ENCODE measurements at regions not wholly inside any gene's neighbourhood (a gene's known extent, or its start where the extent isn't known, plus 50 kb on each side); places are given as distances from the start of the nearest gene placed in this dataset.

DNA sequence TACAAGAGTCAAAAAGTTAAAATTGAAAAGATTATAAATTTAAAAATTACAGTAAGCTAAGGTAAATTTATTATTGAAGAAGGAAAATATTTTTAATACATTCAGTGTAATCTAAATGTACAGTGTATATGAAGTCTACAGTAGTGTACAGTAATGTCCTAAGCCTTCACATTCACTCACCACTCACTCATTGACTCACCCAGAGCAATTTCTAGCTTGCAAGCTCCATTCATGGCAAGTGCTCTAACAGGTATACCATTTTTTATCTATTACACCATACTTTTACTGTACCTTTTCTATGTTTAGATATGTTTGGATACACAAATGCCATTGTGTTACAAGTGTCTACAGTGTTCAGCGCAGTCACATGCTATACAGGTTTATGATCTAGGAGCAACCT is 389.7 kb downstream of the RASEF start:
- Histone ChIP-seq H3K27me3 (no peaks in the 10 kb centered on the region), H3K36me3 (no peaks in the 10 kb centered on the region), H3K4me3 (no peak overlapping the region), H3K27ac (no peak overlapping the region), H3K4me1 (no peaks in the 10 kb centered on the region), H3K9me3 (no peaks in the 10 kb centered on the region)
- no peak for DNase-seq (ENCODE audit: low spot score in 2 of 2)
- WGBS = 97% methylated on average over 1 of the region's 1 CpG
- TF ChIP-seq, protein P1, sequence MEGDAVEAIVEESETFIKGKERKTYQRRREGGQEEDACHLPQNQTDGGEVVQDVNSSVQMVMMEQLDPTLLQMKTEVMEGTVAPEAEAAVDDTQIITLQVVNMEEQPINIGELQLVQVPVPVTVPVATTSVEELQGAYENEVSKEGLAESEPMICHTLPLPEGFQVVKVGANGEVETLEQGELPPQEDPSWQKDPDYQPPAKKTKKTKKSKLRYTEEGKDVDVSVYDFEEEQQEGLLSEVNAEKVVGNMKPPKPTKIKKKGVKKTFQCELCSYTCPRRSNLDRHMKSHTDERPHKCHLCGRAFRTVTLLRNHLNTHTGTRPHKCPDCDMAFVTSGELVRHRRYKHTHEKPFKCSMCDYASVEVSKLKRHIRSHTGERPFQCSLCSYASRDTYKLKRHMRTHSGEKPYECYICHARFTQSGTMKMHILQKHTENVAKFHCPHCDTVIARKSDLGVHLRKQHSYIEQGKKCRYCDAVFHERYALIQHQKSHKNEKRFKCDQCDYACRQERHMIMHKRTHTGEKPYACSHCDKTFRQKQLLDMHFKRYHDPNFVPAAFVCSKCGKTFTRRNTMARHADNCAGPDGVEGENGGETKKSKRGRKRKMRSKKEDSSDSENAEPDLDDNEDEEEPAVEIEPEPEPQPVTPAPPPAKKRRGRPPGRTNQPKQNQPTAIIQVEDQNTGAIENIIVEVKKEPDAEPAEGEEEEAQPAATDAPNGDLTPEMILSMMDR (IDR thresholded peaks at IDR 0.05) = no peak
- TF ChIP-seq POLR2A (IDR thresholded peaks at IDR 0.05) = no peak
- TF ChIP-seq POLR2AphosphoS5 (IDR thresholded peaks at IDR 0.05) = no peak
- no peak for TF ChIP-seq EP300 (IDR thresholded peaks at IDR 0.05)

DNA sequence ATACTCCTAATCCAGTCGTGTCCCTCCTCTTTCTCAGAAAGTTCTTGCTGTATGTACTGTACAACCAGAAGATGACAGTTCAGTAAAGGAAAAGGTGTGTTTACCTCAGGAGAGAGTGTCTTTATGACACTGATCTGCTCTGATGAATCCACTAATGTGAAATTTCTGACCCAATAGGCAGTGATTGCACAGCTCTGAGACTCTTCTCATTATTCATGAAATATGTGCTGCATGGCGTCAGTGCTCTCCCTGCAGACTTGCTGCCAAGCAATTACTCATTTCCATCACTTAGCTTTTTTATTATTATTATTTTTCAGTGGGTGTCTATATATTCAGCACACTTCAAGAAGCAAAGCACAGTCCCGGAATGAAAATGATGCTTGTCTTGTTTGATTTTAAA is 389.0 kb downstream of the RASEF start:
- 40% methylated on average over 3 of the region's 3 CpGs for WGBS
- Histone ChIP-seq H3K4me1 (no peaks in the 10 kb centered on the region), H3K36me3 (no peaks in the 10 kb centered on the region), H3K27ac (no peak overlapping the region), H3K4me3 (no peak overlapping the region), H3K27me3 (no peaks in the 10 kb centered on the region), H3K9me3 (no peaks in the 10 kb centered on the region)
- TF ChIP-seq, protein P1 (IDR thresholded peaks at IDR 0.05) = no peak
- TF ChIP-seq POLR2A (IDR thresholded peaks at IDR 0.05) (no peak), POLR2AphosphoS5 (IDR thresholded peaks at IDR 0.05) (no peak), EP300 (IDR thresholded peaks at IDR 0.05) (no peak)
- no peak for DNase-seq (ENCODE audit: low spot score in 2 of 2)

DNA sequence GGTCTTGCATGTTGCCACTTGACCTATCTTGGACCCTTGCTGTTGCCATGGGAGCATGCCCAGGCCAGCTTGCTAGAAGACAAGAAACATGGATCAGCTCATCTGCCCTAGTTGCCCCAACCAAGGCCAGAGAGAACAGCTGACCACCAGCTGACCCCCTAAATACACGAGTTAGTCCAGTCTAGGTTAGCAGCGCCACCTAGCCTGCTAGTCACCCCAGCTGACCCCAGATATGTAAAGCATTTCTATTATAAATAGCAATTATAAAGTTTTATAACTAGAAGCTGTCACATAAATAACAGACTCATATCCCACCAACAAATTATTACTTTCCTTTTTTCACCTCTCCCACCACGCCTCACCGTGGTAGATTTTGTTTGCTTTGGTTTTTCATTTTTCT is 387.8 kb downstream of the RASEF start:
- no peak for DNase-seq (ENCODE audit: low spot score in 2 of 2)
- TF ChIP-seq POLR2A (IDR thresholded peaks at IDR 0.05) = no peak
- TF ChIP-seq EP300 (IDR thresholded peaks at IDR 0.05) = no peak
- no peak for TF ChIP-seq POLR2AphosphoS5 (IDR thresholded peaks at IDR 0.05)
- TF ChIP-seq, protein P1 (IDR thresholded peaks at IDR 0.05) = no peak
- 90% methylated on average over 4 of the region's 4 CpGs for WGBS
- no peak overlapping the region for H3K4me3 ChIP-seq
- H3K4me1 ChIP-seq = no peaks in the 10 kb centered on the region
- no peaks in the 10 kb centered on the region for H3K9me3 ChIP-seq
- H3K27me3 ChIP-seq = no peaks in the 10 kb centered on the region
- H3K36me3 ChIP-seq = no peaks in the 10 kb centered on the region
- no peak overlapping the region for H3K27ac ChIP-seq

DNA sequence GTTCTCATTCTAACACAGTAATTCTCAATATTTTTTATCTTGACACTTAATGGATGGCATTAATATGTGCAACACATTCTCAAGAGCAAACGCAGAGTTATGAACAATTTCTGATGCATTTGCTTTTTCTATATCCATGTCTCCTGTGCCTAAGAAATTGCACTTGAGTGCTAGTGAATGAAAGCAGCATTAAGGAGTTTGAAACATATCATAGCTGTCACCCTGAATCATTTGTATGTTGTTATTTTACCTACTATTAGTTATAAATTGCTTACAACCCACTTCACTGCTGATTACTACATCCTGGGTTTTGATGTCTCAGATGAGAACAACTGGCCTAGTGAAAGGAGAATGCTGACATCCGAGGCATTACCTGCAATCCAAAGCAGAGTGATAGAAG is 387.3 kb downstream of the RASEF start:
- no peaks in the 10 kb centered on the region for H3K27me3 ChIP-seq
- TF ChIP-seq EP300 (IDR thresholded peaks at IDR 0.05) (no peak), POLR2AphosphoS5 (IDR thresholded peaks at IDR 0.05) (no peak), POLR2A (IDR thresholded peaks at IDR 0.05) (no peak)
- TF ChIP-seq, protein P1 (IDR thresholded peaks at IDR 0.05) = no peak

GRCh38 chr9:82677086-82677485 is 385.9 kb downstream of the RASEF start:
- 80% methylated on average over 1 of the region's 1 CpG for WGBS
- no peak overlapping the region for H3K27ac ChIP-seq
- no peak for DNase-seq (ENCODE audit: low spot score in 2 of 2)
- H3K4me3 ChIP-seq = no peak overlapping the region
- TF ChIP-seq POLR2AphosphoS5 (IDR thresholded peaks at IDR 0.05) = no peak
- TF ChIP-seq POLR2A (IDR thresholded peaks at IDR 0.05) = no peak
- TF ChIP-seq EP300 (IDR thresholded peaks at IDR 0.05) = no peak
- TF ChIP-seq, protein P1 (IDR thresholded peaks at IDR 0.05) = no peak
- H3K36me3 ChIP-seq = no peaks in the 10 kb centered on the region
- no peaks in the 10 kb centered on the region for H3K9me3 ChIP-seq
- H3K27me3 ChIP-seq = no peaks in the 10 kb centered on the region
- no peaks in the 10 kb centered on the region for H3K4me1 ChIP-seq

More for the DNA sequence above, 387.3 kb downstream of the RASEF start:
- Histone ChIP-seq H3K9me3 (no peaks in the 10 kb centered on the region), H3K4me1 (no peaks in the 10 kb centered on the region), H3K27ac (no peak overlapping the region), H3K4me3 (no peak overlapping the region), H3K36me3 (no peaks in the 10 kb centered on the region)
- no peak for DNase-seq (ENCODE audit: low spot score in 2 of 2)
- WGBS = 62% methylated on average over 2 of the region's 2 CpGs

All from suprapubic skin (tissue), 4 donors.